ENCODE measurements at regions not wholly inside any gene's neighbourhood (a gene's known extent, or its start where the extent isn't known, plus 50 kb on each side); places are given as distances from the start of the nearest gene placed in this dataset.
A peak's percentile ranks its signal among the peaks of the same experiment; 100 is the strongest.

GRCh38 chr18:39480494-39481195 lies 1915.0 kb upstream of the CELF4 start:
- no peaks in the 10 kb centered on the region for H3K36me3 ChIP-seq (ENCODE audit: control insufficient read depth, insufficient read depth, low read length)
- TF ChIP-seq CTCF (IDR thresholded peaks at IDR 0.05; ENCODE audit: insufficient read depth, low read length, poor library complexity, severe bottlenecking) = no peak
- DNase-seq (ENCODE audit: low read depth) = no peak
- no peaks in the 10 kb centered on the region for H3K27me3 ChIP-seq (ENCODE audit: control insufficient read depth, insufficient read depth, low read length)
- no peak overlapping the region for H3K4me3 ChIP-seq (ENCODE audit: low read depth, low read length)

- Histone ChIP-seq H3K4me3 (ENCODE audit: low read depth, low read length) (no peak overlapping the region), H3K36me3 (ENCODE audit: control insufficient read depth, insufficient read depth, low read length) (no peaks in the 10 kb centered on the region), H3K27me3 (ENCODE audit: control insufficient read depth, insufficient read depth, low read length) (no peaks in the 10 kb centered on the region)
- DNase-seq (ENCODE audit: low read depth) = no peak
- no peak for TF ChIP-seq CTCF (IDR thresholded peaks at IDR 0.05; ENCODE audit: insufficient read depth, low read length, poor library complexity, severe bottlenecking)
Measured at GRCh38 chr18:39464006-39464405, 1898.4 kb upstream of the CELF4 start.

- no peak for DNase-seq (ENCODE audit: low read depth)
- no peaks in the 10 kb centered on the region for H3K27me3 ChIP-seq (ENCODE audit: control insufficient read depth, insufficient read depth, low read length)
- TF ChIP-seq CTCF (IDR thresholded peaks at IDR 0.05; ENCODE audit: insufficient read depth, low read length, poor library complexity, severe bottlenecking) = no peak
- no peak overlapping the region for H3K4me3 ChIP-seq (ENCODE audit: low read depth, low read length)
- H3K36me3 ChIP-seq (ENCODE audit: control insufficient read depth, insufficient read depth, low read length) = no peaks in the 10 kb centered on the region
Measured at GRCh38 chr18:39462436-39462835, 1896.8 kb upstream of the CELF4 start.

- TF ChIP-seq CTCF (IDR thresholded peaks at IDR 0.05; ENCODE audit: insufficient read depth, low read length, poor library complexity, severe bottlenecking) = no peak
- Histone ChIP-seq H3K36me3 (ENCODE audit: control insufficient read depth, insufficient read depth, low read length) (no peaks in the 10 kb centered on the region), H3K4me3 (ENCODE audit: low read depth, low read length) (no peak overlapping the region), H3K27me3 (ENCODE audit: control insufficient read depth, insufficient read depth, low read length) (no peaks in the 10 kb centered on the region)
- DNase-seq (ENCODE audit: low read depth) = no peak
Measured at GRCh38 chr18:39460136-39460535, 1894.5 kb upstream of the CELF4 start.

- peak; percentile 85 for DNase-seq (ENCODE audit: low read depth)
- Histone ChIP-seq H3K27me3 (ENCODE audit: control insufficient read depth, insufficient read depth, low read length) (no peaks in the 10 kb centered on the region), H3K36me3 (ENCODE audit: control insufficient read depth, insufficient read depth, low read length) (no peaks in the 10 kb centered on the region), H3K4me3 (ENCODE audit: low read depth, low read length) (no peak overlapping the region)
- TF ChIP-seq CTCF (IDR thresholded peaks at IDR 0.05; ENCODE audit: insufficient read depth, low read length, poor library complexity, severe bottlenecking) = no peak
Measured at GRCh38 chr18:39455285-39455684, 1889.7 kb upstream of the CELF4 start.

GRCh38 chr18:39454866-39455265 lies 1889.3 kb upstream of the CELF4 start:
- no peaks in the 10 kb centered on the region for H3K27me3 ChIP-seq (ENCODE audit: control insufficient read depth, insufficient read depth, low read length)
- no peak for DNase-seq (ENCODE audit: low read depth)
- H3K4me3 ChIP-seq (ENCODE audit: low read depth, low read length) = no peak overlapping the region
- H3K36me3 ChIP-seq (ENCODE audit: control insufficient read depth, insufficient read depth, low read length) = no peaks in the 10 kb centered on the region
- no peak for TF ChIP-seq CTCF (IDR thresholded peaks at IDR 0.05; ENCODE audit: insufficient read depth, low read length, poor library complexity, severe bottlenecking)

All from kidney epithelial cell (primary cell).